ENCODE measurements at regions not wholly inside any gene's neighbourhood (a gene's known extent, or its start where the extent isn't known, plus 50 kb on each side); places are given as distances from the start of the nearest gene placed in this dataset.

GRCh38 chr5:165521816-165522610, 2016.6 kb downstream of the MAT2B start:
- TF ChIP-seq TEAD1 (CRISPR knock-in tag; IDR thresholded peaks at IDR 0.05) (no peak), SMAD4 (CRISPR knock-in tag; IDR thresholded peaks at IDR 0.05) (no peak), GRHL2 (CRISPR knock-in tag; IDR thresholded peaks at IDR 0.05; ENCODE audit: insufficient replicate concordance, severe bottlenecking) (no peak), USF2 (CRISPR knock-in tag; IDR thresholded peaks at IDR 0.05) (no peak), PREB (CRISPR knock-in tag; IDR thresholded peaks at IDR 0.05; ENCODE audit: borderline replicate concordance) (no peak), JAZF1 (CRISPR knock-in tag; IDR thresholded peaks at IDR 0.05) (no peak), TCF7 (CRISPR knock-in tag; IDR thresholded peaks at IDR 0.05; ENCODE audit: low read depth) (no peak), ERG (CRISPR knock-in tag; IDR thresholded peaks at IDR 0.05) (no peak), CREB1 (CRISPR knock-in tag; IDR thresholded peaks at IDR 0.05) (no peak), GTF2I (CRISPR knock-in tag; conservative IDR thresholded peaks at IDR 0.05) (no peak), IRF2 (CRISPR knock-in tag; IDR thresholded peaks at IDR 0.05; ENCODE audit: borderline replicate concordance, low read depth) (no peak), ZNF416 (CRISPR knock-in tag; IDR thresholded peaks at IDR 0.05) (no peak)
- TF ChIP-seq, protein P1, sequence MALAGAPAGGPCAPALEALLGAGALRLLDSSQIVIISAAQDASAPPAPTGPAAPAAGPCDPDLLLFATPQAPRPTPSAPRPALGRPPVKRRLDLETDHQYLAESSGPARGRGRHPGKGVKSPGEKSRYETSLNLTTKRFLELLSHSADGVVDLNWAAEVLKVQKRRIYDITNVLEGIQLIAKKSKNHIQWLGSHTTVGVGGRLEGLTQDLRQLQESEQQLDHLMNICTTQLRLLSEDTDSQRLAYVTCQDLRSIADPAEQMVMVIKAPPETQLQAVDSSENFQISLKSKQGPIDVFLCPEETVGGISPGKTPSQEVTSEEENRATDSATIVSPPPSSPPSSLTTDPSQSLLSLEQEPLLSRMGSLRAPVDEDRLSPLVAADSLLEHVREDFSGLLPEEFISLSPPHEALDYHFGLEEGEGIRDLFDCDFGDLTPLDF (CRISPR knock-in tag; IDR thresholded peaks at IDR 0.05): no peak
- DNase-seq (ENCODE audit: low spot score) (no peak), ATAC-seq (no peak)
- H3K27ac Mint-ChIP-seq: no peak overlapping the region
- H3K9me3 Mint-ChIP-seq: peaks cover 9% of the 10 kb centered on the region
- no peaks in the 10 kb centered on the region for H3K4me1 Mint-ChIP-seq
- ChIA-PET POLR2A (interaction anchor here (0.5 kb wide), 1 partner anchor 8 kb away, joined by 3 read pairs; no protein-coding TSS in a partner anchor), CTCF (no interaction called here)
- no peak overlapping the region for H3K4me3 Mint-ChIP-seq
- peaks cover 8% of the 10 kb centered on the region for H3K36me3 Mint-ChIP-seq
- no peaks in the 10 kb centered on the region for H3K27me3 Mint-ChIP-seq (ENCODE audit: low read depth)

- H3K27me3 Mint-ChIP-seq (ENCODE audit: low read depth): no peaks in the 10 kb centered on the region
- peaks cover 34% of the 10 kb centered on the region for H3K36me3 Mint-ChIP-seq
- H3K4me3 Mint-ChIP-seq: no peak overlapping the region
- ChIA-PET POLR2A (no interaction called here), CTCF (no interaction called here)
- no peak for ATAC-seq
- no peak overlapping the region for H3K27ac Mint-ChIP-seq
- H3K9me3 Mint-ChIP-seq: peaks cover 41% of the 10 kb centered on the region
- no peak for DNase-seq (ENCODE audit: low spot score)
- H3K4me1 Mint-ChIP-seq: no peaks in the 10 kb centered on the region
- TF ChIP-seq ZBTB21 (CRISPR knock-in tag; IDR thresholded peaks at IDR 0.05; ENCODE audit: borderline replicate concordance) (no peak), ATF1 (CRISPR knock-in tag; IDR thresholded peaks at IDR 0.05) (no peak), ZNF263 (CRISPR knock-in tag; IDR thresholded peaks at IDR 0.05; ENCODE audit: low read depth) (no peak), NFYB (CRISPR knock-in tag; conservative IDR thresholded peaks at IDR 0.05; ENCODE audit: low read depth) (no peak), GTF2I (CRISPR knock-in tag; conservative IDR thresholded peaks at IDR 0.05) (no peak), NR3C1 (CRISPR knock-in tag; conservative IDR thresholded peaks at IDR 0.05; ENCODE audit: low read depth) (no peak), NR2C2 (CRISPR knock-in tag; IDR thresholded peaks at IDR 0.05) (no peak), CREM (CRISPR knock-in tag; IDR thresholded peaks at IDR 0.05) (no peak), FOXJ3 (CRISPR knock-in tag; IDR thresholded peaks at IDR 0.05; ENCODE audit: borderline replicate concordance) (no peak), ZNF317 (CRISPR knock-in tag; IDR thresholded peaks at IDR 0.05; ENCODE audit: borderline replicate concordance, low read depth) (no peak), ZNF396 (CRISPR knock-in tag; IDR thresholded peaks at IDR 0.05; ENCODE audit: borderline replicate concordance) (no peak), MYBL2 (CRISPR knock-in tag; IDR thresholded peaks at IDR 0.05) (no peak)
- TF ChIP-seq, protein P2, sequence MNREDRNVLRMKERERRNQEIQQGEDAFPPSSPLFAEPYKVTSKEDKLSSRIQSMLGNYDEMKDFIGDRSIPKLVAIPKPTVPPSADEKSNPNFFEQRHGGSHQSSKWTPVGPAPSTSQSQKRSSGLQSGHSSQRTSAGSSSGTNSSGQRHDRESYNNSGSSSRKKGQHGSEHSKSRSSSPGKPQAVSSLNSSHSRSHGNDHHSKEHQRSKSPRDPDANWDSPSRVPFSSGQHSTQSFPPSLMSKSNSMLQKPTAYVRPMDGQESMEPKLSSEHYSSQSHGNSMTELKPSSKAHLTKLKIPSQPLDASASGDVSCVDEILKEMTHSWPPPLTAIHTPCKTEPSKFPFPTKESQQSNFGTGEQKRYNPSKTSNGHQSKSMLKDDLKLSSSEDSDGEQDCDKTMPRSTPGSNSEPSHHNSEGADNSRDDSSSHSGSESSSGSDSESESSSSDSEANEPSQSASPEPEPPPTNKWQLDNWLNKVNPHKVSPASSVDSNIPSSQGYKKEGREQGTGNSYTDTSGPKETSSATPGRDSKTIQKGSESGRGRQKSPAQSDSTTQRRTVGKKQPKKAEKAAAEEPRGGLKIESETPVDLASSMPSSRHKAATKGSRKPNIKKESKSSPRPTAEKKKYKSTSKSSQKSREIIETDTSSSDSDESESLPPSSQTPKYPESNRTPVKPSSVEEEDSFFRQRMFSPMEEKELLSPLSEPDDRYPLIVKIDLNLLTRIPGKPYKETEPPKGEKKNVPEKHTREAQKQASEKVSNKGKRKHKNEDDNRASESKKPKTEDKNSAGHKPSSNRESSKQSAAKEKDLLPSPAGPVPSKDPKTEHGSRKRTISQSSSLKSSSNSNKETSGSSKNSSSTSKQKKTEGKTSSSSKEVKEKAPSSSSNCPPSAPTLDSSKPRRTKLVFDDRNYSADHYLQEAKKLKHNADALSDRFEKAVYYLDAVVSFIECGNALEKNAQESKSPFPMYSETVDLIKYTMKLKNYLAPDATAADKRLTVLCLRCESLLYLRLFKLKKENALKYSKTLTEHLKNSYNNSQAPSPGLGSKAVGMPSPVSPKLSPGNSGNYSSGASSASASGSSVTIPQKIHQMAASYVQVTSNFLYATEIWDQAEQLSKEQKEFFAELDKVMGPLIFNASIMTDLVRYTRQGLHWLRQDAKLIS (CRISPR knock-in tag; IDR thresholded peaks at IDR 0.05; ENCODE audit: borderline replicate concordance): no peak
- TF ChIP-seq, protein P1 (CRISPR knock-in tag; IDR thresholded peaks at IDR 0.05): no peak
These were observed 2019.9 kb downstream of the MAT2B start for GRCh38 chr5:165525271-165525670.
